ENCODE measurements at regions not wholly inside any gene's neighbourhood (a gene's known extent, or its start where the extent isn't known, plus 50 kb on each side); places are given as distances from the start of the nearest gene placed in this dataset.

- H3K27ac ChIP-seq = no peak overlapping the region
- no peak for DNase-seq
- no peaks in the 10 kb centered on the region for H3K4me1 ChIP-seq
- H3K36me3 ChIP-seq = no peaks in the 10 kb centered on the region
- H3K4me3 ChIP-seq = no peak overlapping the region
- no peaks in the 10 kb centered on the region for H3K9me3 ChIP-seq (replicated peaks)
- H3K27me3 ChIP-seq = peaks cover 28% of the 10 kb centered on the region
Observed at GRCh38 chr7:45235905-45236304, 78.3 kb downstream of the RAMP3 start.

DNA sequence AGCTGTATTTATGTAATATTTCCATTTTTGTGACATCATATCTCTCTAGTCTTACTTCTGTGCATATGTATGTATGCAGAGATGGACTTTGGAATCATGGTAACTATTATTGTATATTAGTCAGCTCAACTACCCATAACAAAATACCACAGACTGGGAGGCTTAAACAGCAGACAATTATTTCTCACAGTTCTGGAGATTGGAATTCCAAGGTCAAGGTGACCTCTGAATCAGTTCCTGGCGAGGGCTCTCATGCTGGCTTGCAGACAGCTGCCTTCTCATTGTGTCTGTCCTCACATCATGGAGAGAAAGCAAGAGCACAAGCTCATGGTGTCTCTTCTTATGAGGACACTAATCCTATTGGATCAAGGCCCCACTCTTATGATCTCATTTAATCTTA lies 79.1 kb downstream of the RAMP3 start:
- H3K36me3 ChIP-seq = no peaks in the 10 kb centered on the region
- peaks cover 31% of the 10 kb centered on the region for H3K27me3 ChIP-seq
- no peaks in the 10 kb centered on the region for H3K4me1 ChIP-seq
- no peak overlapping the region for H3K27ac ChIP-seq
- H3K9me3 ChIP-seq (replicated peaks) = no peaks in the 10 kb centered on the region
- H3K4me3 ChIP-seq = no peak overlapping the region
- no peak for DNase-seq

DNA sequence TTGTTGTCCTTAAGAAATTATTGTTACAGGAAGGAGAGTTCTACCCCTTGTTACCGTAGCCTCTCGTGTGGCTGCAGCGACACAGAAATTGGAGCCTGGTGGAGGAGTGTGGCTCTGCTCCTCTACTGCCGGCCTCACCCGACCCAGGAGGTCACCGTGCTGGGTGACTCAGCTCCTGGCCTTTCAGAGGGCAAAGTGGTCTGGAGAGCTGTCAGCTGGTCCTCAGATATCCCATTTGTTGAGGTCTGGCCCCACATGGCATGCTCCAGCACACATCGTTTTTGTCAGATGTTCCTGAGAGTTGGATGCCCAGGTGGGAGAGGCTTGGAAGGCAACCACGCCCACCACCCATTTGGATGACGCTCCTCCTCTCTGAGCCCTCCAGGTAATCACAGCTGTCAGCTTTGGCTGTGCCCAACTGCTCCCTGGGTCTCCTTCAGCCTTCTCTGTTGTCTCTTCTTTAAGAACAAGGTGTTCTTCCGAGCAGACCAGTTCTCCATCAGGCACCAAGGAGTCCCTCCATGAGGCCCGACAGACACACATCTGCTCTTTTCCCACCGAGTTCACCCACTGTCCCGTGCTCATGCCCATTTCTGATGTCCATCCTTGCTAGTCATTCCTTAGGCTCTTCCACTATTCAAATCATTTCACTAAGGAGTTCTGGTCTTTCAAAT lies 80.3 kb downstream of the RAMP3 start:
- Histone ChIP-seq H3K4me3 (no peak overlapping the region), H3K4me1 (no peaks in the 10 kb centered on the region), H3K27me3 (peaks cover 35% of the 10 kb centered on the region), H3K9me3 (replicated peaks) (no peaks in the 10 kb centered on the region), H3K36me3 (no peaks in the 10 kb centered on the region), H3K27ac (no peak overlapping the region)
- no peak for DNase-seq

- no peak for DNase-seq
- Histone ChIP-seq H3K27me3 (peaks cover 35% of the 10 kb centered on the region), H3K9me3 (replicated peaks) (no peaks in the 10 kb centered on the region), H3K4me1 (no peaks in the 10 kb centered on the region), H3K4me3 (no peak overlapping the region), H3K27ac (no peak overlapping the region), H3K36me3 (no peaks in the 10 kb centered on the region)
Observed at GRCh38 chr7:45238806-45239205, 81.2 kb downstream of the RAMP3 start.

DNA sequence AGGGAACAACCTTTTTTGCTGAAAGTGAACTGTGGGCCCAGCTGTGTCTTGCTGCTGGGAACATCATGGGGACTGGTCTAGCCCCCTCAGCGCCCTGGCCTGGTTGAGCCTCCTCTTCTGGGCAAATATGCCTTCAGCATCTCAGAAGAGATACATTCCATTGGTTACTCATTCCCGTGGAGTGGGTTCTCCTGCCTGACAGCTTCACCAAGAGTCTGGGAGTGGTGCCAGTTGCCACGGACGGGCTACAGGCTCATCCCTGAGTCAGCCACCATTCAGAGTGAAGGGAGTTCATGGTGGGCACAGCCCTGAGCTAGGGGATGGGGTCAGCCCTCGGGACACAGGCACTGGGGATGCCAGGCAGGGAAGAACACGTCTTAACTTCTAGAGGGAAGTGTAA lies 81.9 kb downstream of the RAMP3 start:
- H3K9me3 ChIP-seq (replicated peaks) = no peaks in the 10 kb centered on the region
- no peaks in the 10 kb centered on the region for H3K4me1 ChIP-seq
- H3K4me3 ChIP-seq = no peak overlapping the region
- H3K27me3 ChIP-seq = peaks cover 34% of the 10 kb centered on the region
- no peak overlapping the region for H3K27ac ChIP-seq
- H3K36me3 ChIP-seq = no peaks in the 10 kb centered on the region
- no peak for DNase-seq

GRCh38 chr7:45240273-45240771 lies 82.7 kb downstream of the RAMP3 start:
- Histone ChIP-seq H3K27ac (no peak overlapping the region), H3K36me3 (no peaks in the 10 kb centered on the region), H3K9me3 (replicated peaks) (no peaks in the 10 kb centered on the region), H3K4me1 (no peaks in the 10 kb centered on the region), H3K27me3 (peaks cover 34% of the 10 kb centered on the region), H3K4me3 (no peak overlapping the region)
- DNase-seq = no peak

DNA sequence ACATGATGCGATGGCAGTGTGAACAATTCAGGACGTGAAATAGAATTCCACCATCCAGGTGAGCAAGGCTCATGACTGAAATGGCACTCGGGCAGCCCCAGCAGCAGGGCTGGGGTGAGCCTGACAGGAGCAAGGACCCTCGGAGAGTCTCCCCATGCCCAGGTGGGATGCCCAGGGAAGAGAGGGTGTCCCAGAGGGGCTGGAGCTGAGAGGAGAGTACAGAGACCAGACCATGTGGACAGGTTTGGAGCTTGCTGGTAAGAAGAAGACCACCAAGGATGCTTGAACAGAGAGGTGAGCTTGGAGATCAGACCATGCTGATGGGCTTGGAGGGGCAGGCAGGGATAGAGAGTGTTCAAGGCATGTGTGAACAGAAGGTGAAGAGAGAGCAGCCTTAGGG lies 83.3 kb downstream of the RAMP3 start:
- DNase-seq = no peak
- Histone ChIP-seq H3K9me3 (replicated peaks) (no peaks in the 10 kb centered on the region), H3K36me3 (no peaks in the 10 kb centered on the region), H3K4me1 (no peaks in the 10 kb centered on the region), H3K4me3 (no peak overlapping the region), H3K27me3 (peaks cover 34% of the 10 kb centered on the region), H3K27ac (no peak overlapping the region)

- H3K36me3 ChIP-seq = no peaks in the 10 kb centered on the region
- no peak overlapping the region for H3K27ac ChIP-seq
- no peak overlapping the region for H3K4me3 ChIP-seq
- H3K9me3 ChIP-seq (replicated peaks) = no peaks in the 10 kb centered on the region
- H3K27me3 ChIP-seq = peaks cover 34% of the 10 kb centered on the region
- DNase-seq = no peak
- no peaks in the 10 kb centered on the region for H3K4me1 ChIP-seq
Observed at GRCh38 chr7:45241339-45242109, 83.9 kb downstream of the RAMP3 start.

DNA sequence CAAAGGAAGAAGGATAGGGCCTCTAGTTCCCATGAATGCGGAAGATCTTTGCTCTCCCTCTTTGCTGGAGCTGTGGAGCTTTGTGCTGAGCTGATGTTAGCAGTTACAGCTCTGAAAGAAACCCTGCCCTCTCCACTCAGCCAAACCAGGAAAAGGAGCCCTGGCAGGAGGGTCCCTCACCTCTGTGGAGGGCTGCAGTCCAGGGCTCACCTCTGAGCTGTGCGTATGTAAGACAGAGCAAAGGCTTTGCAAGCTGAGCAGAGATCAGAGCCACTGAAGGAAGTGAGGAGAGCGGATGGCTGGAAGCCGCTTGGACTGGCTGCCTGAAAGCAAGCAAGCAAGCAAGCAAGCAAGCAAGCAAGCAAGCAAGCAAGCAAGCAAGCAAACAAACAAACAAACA lies 84.7 kb downstream of the RAMP3 start:
- no peaks in the 10 kb centered on the region for H3K4me1 ChIP-seq
- no peak overlapping the region for H3K4me3 ChIP-seq
- H3K27me3 ChIP-seq = peaks cover 34% of the 10 kb centered on the region
- H3K9me3 ChIP-seq (replicated peaks) = no peaks in the 10 kb centered on the region
- no peaks in the 10 kb centered on the region for H3K36me3 ChIP-seq
- DNase-seq = no peak
- no peak overlapping the region for H3K27ac ChIP-seq

- H3K27me3 ChIP-seq = peaks cover 34% of the 10 kb centered on the region
- no peaks in the 10 kb centered on the region for H3K9me3 ChIP-seq (replicated peaks)
- no peaks in the 10 kb centered on the region for H3K36me3 ChIP-seq
- no peak overlapping the region for H3K4me3 ChIP-seq
- no peaks in the 10 kb centered on the region for H3K4me1 ChIP-seq
- no peak overlapping the region for H3K27ac ChIP-seq
- DNase-seq = no peak
Observed at GRCh38 chr7:45242698-45243097, 85.1 kb downstream of the RAMP3 start.

GRCh38 chr7:45244981-45245380 lies 87.4 kb downstream of the RAMP3 start:
- Histone ChIP-seq H3K27ac (no peak overlapping the region), H3K4me3 (no peak overlapping the region), H3K27me3 (peaks cover 16% of the 10 kb centered on the region), H3K4me1 (no peaks in the 10 kb centered on the region), H3K36me3 (no peaks in the 10 kb centered on the region), H3K9me3 (replicated peaks) (no peaks in the 10 kb centered on the region)
- no peak for DNase-seq

- Histone ChIP-seq H3K9me3 (replicated peaks) (no peaks in the 10 kb centered on the region), H3K27me3 (peaks cover 16% of the 10 kb centered on the region), H3K36me3 (no peaks in the 10 kb centered on the region), H3K27ac (no peak overlapping the region), H3K4me3 (no peak overlapping the region), H3K4me1 (no peaks in the 10 kb centered on the region)
- DNase-seq = no peak
Observed at GRCh38 chr7:45246339-45246738, 88.7 kb downstream of the RAMP3 start.

- Histone ChIP-seq H3K9me3 (replicated peaks) (no peaks in the 10 kb centered on the region), H3K27ac (no peak overlapping the region), H3K27me3 (no peaks in the 10 kb centered on the region; the same call in 1 of the 2 replicates), H3K36me3 (no peaks in the 10 kb centered on the region), H3K4me1 (no peaks in the 10 kb centered on the region), H3K4me3 (no peak overlapping the region)
- DNase-seq = no peak
Observed at GRCh38 chr7:45252248-45252647, 94.7 kb downstream of the RAMP3 start.

DNA sequence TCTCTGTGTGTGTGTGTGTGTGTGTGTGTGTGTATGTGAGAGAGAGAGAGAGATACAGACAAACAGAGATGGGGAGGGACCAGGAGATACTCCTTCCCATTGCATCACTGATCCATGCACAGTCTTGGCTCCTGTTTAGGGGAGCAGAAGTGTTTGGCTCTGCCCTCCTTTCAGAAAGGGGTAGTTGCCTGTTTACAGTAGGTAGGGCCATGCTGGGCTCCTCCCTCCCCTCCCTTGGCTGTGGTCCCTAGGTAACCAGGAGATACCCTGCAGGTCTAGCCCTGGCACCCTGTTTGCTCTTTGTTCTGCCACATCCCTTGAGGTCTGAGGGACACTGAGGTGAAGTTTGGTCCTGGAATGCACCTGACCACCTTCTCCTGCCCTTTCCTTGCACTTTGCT lies 95.3 kb downstream of the RAMP3 start:
- no peaks in the 10 kb centered on the region for H3K9me3 ChIP-seq (replicated peaks)
- no peaks in the 10 kb centered on the region for H3K4me1 ChIP-seq
- no peaks in the 10 kb centered on the region; the same call in 1 of the 2 replicates for H3K27me3 ChIP-seq
- DNase-seq = no peak
- H3K27ac ChIP-seq = no peak overlapping the region
- H3K36me3 ChIP-seq = no peaks in the 10 kb centered on the region
- H3K4me3 ChIP-seq = no peak overlapping the region

GRCh38 chr7:45253368-45253767 lies 95.8 kb downstream of the RAMP3 start:
- DNase-seq = no peak
- Histone ChIP-seq H3K4me1 (no peaks in the 10 kb centered on the region), H3K36me3 (no peaks in the 10 kb centered on the region), H3K27ac (no peak overlapping the region), H3K27me3 (no peaks in the 10 kb centered on the region; the same call in 1 of the 2 replicates), H3K9me3 (replicated peaks) (no peaks in the 10 kb centered on the region), H3K4me3 (no peak overlapping the region)

All from SJCRH30 (cell line).